ENCODE measurements at regions not wholly inside any gene's neighbourhood (a gene's known extent, or its start where the extent isn't known, plus 50 kb on each side); places are given as distances from the start of the nearest gene placed in this dataset.
"Not testable (repeated sequence)": the region's sequence is repeated elsewhere in the genome, so short reads cannot be mapped to it uniquely, and the experiment has no call there.

- DNase-seq: peak; percentile 50
Observed at GRCh38 chr6:27771235-27771634, 141.0 kb downstream of the OR2B2 start.

GRCh38 chr6:27770724-27771123 is 141.5 kb downstream of the OR2B2 start:
- DNase-seq: no peak

GRCh38 chr6:27768556-27768955 is 143.6 kb downstream of the OR2B2 start:
- DNase-seq: no peak

GRCh38 chr6:27767851-27768250 is 144.3 kb downstream of the OR2B2 start:
- no peak for DNase-seq

GRCh38 chr6:27766405-27766804 is 145.8 kb downstream of the OR2B2 start:
- DNase-seq: no peak

- DNase-seq: no peak
Observed at GRCh38 chr6:27765028-27765590, 147.1 kb downstream of the OR2B2 start.

GRCh38 chr6:27761391-27761790 is 150.8 kb downstream of the OR2B2 start:
- DNase-seq: peak; percentile 37

- DNase-seq: no peak
Observed at GRCh38 chr6:27760464-27760863, 151.7 kb downstream of the OR2B2 start.

- peak; percentile 38 for DNase-seq
Observed at GRCh38 chr6:27759930-27760329, 152.3 kb downstream of the OR2B2 start.

GRCh38 chr6:27758491-27758890 is 153.7 kb downstream of the OR2B2 start:
- DNase-seq: no peak

- DNase-seq: no peak
Observed at GRCh38 chr6:27757307-27757706, 154.9 kb downstream of the OR2B2 start.

GRCh38 chr6:27755768-27756167 is 156.4 kb downstream of the OR2B2 start:
- peak; percentile 77 for DNase-seq

GRCh38 chr6:27754408-27754782 is 157.8 kb downstream of the OR2B2 start:
- DNase-seq: peak; percentile 53

GRCh38 chr6:27753668-27754407 is 158.4 kb downstream of the OR2B2 start:
- DNase-seq: peak; percentile 96

- DNase-seq: peak; percentile 95
Observed at GRCh38 chr6:27752038-27752885, 159.9 kb downstream of the OR2B2 start.

GRCh38 chr6:27748661-27749060 is 163.5 kb downstream of the OR2B2 start:
- no peak for DNase-seq

GRCh38 chr6:27747637-27748036 is 164.6 kb downstream of the OR2B2 start:
- no peak for DNase-seq

GRCh38 chr6:27746860-27747259 is 165.3 kb downstream of the OR2B2 start:
- DNase-seq: not testable (repeated sequence)

GRCh38 chr6:27743787-27744186 is 168.4 kb downstream of the OR2B2 start:
- DNase-seq: no peak

- DNase-seq: no peak
Observed at GRCh38 chr6:27742833-27743573, 169.2 kb downstream of the OR2B2 start.

GRCh38 chr6:27739902-27740301 is 172.3 kb downstream of the OR2B2 start:
- DNase-seq: not testable (repeated sequence)

- no peak for DNase-seq
Observed at GRCh38 chr6:27736686-27737085, 175.5 kb downstream of the OR2B2 start.

GRCh38 chr6:27728442-27728841 is 183.8 kb downstream of the OR2B2 start:
- DNase-seq: no peak

Data from OCI-M1 (cell line).